Nephron progenitor cell (in vitro differentiated cells): ENCODE measurements at regions not wholly inside any gene's neighbourhood (a gene's known extent, or its start where the extent isn't known, plus 50 kb on each side); places are given as distances from the start of the nearest gene placed in this dataset.

Experiments
- DNase-seq: peaks from one replicate; pipeline ENCODE4 v3.0.0; 2021
- H3K27ac Mint-ChIP-seq: 2 replicates; pipeline ENCODE4 v1.8.0; 2021; ENCODE audit warnings: mild to moderate bottlenecking, moderate library complexity, mixed read lengths
- H3K27me3 Mint-ChIP-seq: 2 replicates; pipeline ENCODE4 v1.8.0; 2021; ENCODE audit warnings: mild to moderate bottlenecking, low read depth, mixed read lengths; ENCODE audit not compliant: poor library complexity
- H3K36me3 Mint-ChIP-seq: 2 replicates; pipeline ENCODE4 v1.8.0; 2021; ENCODE audit warnings: low read depth, mixed read lengths
- H3K4me1 Mint-ChIP-seq: 2 replicates; pipeline ENCODE4 v1.8.0; 2021; ENCODE audit warnings: mixed read lengths
- H3K4me3 Mint-ChIP-seq: 2 replicates; pipeline ENCODE4 v1.8.0; 2021; ENCODE audit warnings: mild to moderate bottlenecking, moderate library complexity, mixed read lengths
- H3K9me3 Mint-ChIP-seq: 2 replicates; pipeline ENCODE4 v1.8.0; 2021; ENCODE audit warnings: mild to moderate bottlenecking, moderate library complexity, mixed read lengths
- TF ChIP-seq, protein P1 (sequence below): fragments of 200-600 bp; sonication (generic); IDR thresholded peaks from 2 replicates; pipeline ENCODE4 v1.5.0; 2021; ENCODE audit warnings: antibody characterized with exemption

DNA sequence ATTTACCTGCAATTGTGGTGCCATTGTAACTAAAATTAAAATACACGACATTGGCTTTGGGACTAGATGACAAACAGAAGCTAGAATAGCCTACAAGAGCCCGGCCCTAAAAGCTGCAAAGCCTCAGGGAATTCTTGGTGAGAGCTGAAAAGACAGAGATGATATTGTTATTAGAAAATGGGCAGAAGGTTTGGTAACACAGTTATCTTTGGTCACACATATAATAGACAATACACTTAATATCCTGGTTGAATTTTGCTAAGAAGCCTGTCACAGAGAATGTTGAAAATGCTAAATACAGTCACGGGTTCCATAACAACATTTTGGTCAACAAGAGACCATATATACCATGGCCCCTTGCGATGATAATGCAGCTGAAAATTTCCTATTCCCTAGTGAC, 157.3 kb upstream of the CDH19 start:
- Mint-ChIP-seq H3K4me3 (no peak overlapping the region), H3K36me3 (no peaks in the 10 kb centered on the region), H3K4me1 (no peaks in the 10 kb centered on the region), H3K27me3 (no peaks in the 10 kb centered on the region), H3K9me3 (no peaks in the 10 kb centered on the region), H3K27ac (no peak overlapping the region)
- TF ChIP-seq, protein P1, sequence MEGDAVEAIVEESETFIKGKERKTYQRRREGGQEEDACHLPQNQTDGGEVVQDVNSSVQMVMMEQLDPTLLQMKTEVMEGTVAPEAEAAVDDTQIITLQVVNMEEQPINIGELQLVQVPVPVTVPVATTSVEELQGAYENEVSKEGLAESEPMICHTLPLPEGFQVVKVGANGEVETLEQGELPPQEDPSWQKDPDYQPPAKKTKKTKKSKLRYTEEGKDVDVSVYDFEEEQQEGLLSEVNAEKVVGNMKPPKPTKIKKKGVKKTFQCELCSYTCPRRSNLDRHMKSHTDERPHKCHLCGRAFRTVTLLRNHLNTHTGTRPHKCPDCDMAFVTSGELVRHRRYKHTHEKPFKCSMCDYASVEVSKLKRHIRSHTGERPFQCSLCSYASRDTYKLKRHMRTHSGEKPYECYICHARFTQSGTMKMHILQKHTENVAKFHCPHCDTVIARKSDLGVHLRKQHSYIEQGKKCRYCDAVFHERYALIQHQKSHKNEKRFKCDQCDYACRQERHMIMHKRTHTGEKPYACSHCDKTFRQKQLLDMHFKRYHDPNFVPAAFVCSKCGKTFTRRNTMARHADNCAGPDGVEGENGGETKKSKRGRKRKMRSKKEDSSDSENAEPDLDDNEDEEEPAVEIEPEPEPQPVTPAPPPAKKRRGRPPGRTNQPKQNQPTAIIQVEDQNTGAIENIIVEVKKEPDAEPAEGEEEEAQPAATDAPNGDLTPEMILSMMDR = no peak
- no peak for DNase-seq

DNA sequence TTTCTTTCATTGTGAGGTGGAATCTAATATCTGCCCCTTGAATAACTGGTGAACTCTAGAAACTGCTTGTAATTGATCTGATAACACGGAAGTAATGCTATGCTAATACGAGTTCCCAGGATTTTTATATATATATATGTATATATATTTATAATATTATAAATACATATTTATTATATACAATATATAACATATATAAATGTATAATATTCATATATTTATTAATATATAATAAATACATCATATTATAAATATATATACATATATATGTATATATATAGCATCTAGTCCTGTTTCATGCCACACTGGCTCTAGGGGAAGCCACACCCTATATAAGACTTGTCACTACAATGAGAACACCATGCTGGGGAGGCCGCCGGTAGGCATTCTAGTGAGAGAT, 156.7 kb upstream of the CDH19 start:
- Mint-ChIP-seq H3K27me3 (no peaks in the 10 kb centered on the region), H3K27ac (no peak overlapping the region), H3K4me1 (no peaks in the 10 kb centered on the region), H3K36me3 (no peaks in the 10 kb centered on the region), H3K4me3 (no peak overlapping the region), H3K9me3 (no peaks in the 10 kb centered on the region)
- DNase-seq = no peak
- TF ChIP-seq, protein P1 = no peak

DNA sequence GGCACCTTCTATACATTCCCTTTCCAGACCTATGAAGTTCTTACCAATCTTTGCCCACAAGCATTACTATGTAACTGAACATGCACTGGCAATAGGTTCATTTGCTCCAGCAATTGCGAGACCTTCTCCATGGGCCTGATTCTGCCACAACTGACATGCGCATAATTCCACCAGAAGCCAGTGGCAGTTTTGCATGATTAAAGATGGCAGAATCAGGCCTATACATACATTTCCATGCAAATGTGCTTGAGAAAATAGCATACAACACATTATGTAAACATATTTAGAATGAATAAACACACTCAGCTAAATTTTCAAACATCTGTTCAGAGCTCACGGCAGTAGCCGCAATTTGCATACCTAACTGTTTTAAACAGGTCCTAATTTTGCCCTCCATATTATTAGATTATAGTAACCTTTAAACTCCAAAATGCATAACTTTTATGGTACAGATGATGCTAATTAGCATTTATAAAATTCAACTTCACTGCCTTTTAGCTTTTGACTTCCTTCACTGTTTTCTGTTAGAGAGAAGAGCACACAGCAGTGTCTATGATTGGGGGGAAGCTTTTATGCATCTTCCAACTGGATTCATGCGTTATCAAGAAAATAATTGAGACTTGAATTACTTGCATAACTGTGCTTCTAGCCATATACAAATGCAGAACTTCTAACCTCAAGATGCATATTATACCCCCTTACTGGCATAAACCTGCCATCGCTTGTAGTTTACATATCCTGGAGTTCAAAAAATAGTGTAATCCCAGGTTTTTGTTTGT, 155.3 kb upstream of the CDH19 start:
- H3K9me3 Mint-ChIP-seq = no peaks in the 10 kb centered on the region
- TF ChIP-seq, protein P1 = no peak
- H3K36me3 Mint-ChIP-seq = no peaks in the 10 kb centered on the region
- no peak overlapping the region for H3K27ac Mint-ChIP-seq
- no peaks in the 10 kb centered on the region for H3K27me3 Mint-ChIP-seq
- H3K4me3 Mint-ChIP-seq = no peak overlapping the region
- DNase-seq = no peak
- H3K4me1 Mint-ChIP-seq = no peaks in the 10 kb centered on the region

DNA sequence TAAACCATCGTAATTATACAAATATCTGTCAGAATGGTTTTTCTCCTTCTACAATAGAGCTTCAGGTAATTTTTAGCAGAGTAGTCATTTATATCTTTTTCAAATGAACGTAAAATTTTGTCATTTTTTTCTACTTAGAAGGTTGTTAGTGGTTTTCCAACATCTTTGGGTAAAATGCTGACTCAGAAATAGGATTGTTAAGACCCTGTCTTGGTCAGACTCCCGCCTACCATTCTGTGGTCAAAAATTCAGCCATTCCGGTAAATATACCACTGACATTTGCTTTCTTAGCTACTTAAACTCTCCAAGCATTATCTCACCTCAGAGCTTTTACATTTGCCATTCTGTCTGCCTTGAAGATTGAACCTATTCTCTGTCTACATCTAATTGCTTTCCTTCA, 154.1 kb upstream of the CDH19 start:
- H3K27ac Mint-ChIP-seq = no peak overlapping the region
- no peaks in the 10 kb centered on the region for H3K4me1 Mint-ChIP-seq
- H3K4me3 Mint-ChIP-seq = no peak overlapping the region
- TF ChIP-seq, protein P1 = no peak
- DNase-seq = no peak
- H3K9me3 Mint-ChIP-seq = no peaks in the 10 kb centered on the region
- H3K36me3 Mint-ChIP-seq = no peaks in the 10 kb centered on the region
- H3K27me3 Mint-ChIP-seq = no peaks in the 10 kb centered on the region

DNA sequence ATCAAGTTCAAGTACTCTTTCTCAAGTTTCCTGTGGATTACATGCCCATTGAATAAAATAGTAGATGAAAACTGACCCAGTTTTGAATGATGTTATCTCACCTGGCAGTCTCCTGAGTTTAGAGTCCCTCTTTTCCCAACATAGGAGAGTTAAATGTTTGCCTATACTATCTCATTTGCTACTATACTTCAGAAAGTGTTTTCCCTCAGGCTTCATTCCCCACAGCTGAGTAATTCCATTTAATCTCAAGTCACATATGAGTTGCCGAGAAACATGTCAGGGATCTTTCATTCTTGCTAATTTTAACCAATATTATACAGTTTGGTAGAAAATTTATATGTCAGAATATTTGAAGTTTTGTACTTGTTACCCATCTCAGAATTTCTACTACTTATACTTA, 150.4 kb upstream of the CDH19 start:
- DNase-seq = no peak
- Mint-ChIP-seq H3K36me3 (no peaks in the 10 kb centered on the region), H3K27me3 (peaks cover 4% of the 10 kb centered on the region), H3K4me3 (no peak overlapping the region), H3K4me1 (no peaks in the 10 kb centered on the region), H3K27ac (no peak overlapping the region), H3K9me3 (no peaks in the 10 kb centered on the region)
- TF ChIP-seq, protein P1 = no peak

DNA sequence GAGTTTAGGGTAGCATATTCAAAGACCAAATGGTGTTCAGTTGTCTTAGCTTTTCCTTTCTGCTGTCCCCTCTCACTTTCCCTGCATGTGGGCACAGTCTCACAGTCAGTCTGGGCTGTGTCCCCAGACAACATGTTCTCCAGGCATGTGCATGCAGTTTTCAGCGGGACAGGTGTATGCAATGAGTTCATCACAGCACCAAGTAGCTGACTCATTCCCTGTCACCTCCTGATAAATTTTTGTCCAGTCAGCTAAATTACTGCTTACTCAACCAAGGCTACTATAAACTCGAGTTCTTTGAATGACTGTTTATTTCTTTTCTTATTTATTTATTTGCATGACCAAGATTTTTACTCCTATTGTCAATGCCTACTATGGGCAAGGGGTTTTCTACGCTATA, 148.8 kb upstream of the CDH19 start:
- no peak for DNase-seq
- no peak overlapping the region for H3K4me3 Mint-ChIP-seq
- H3K9me3 Mint-ChIP-seq = no peaks in the 10 kb centered on the region
- no peak overlapping the region for H3K27ac Mint-ChIP-seq
- peaks cover 4% of the 10 kb centered on the region for H3K27me3 Mint-ChIP-seq
- TF ChIP-seq, protein P1 = no peak
- H3K4me1 Mint-ChIP-seq = no peaks in the 10 kb centered on the region
- no peaks in the 10 kb centered on the region for H3K36me3 Mint-ChIP-seq
